Globus pallidus (tissue), 1 donor: ENCODE measurements at regions not wholly inside any gene's neighbourhood (a gene's known extent, or its start where the extent isn't known, plus 50 kb on each side); places are given as distances from the start of the nearest gene placed in this dataset.
A peak's percentile ranks its signal among the peaks of the same experiment; 100 is the strongest.

ENCODE experiments used
- DNase-seq: peaks from one replicate; pipeline ENCODE4 v3.0.0-alpha.2; 2015; ENCODE audit warnings: low spot score

- DNase-seq = no peak
These were observed 205.0 kb upstream of the ZNF462 start for GRCh38 chr9:106657926-106658325.

GRCh38 chr9:106668534-106668933, 194.4 kb upstream of the ZNF462 start:
- no peak for DNase-seq

- no peak for DNase-seq
These were observed 193.1 kb upstream of the ZNF462 start for GRCh38 chr9:106669835-106670234.

GRCh38 chr9:106670418-106670817, 192.5 kb upstream of the ZNF462 start:
- no peak for DNase-seq

GRCh38 chr9:106675780-106676179, 187.2 kb upstream of the ZNF462 start:
- no peak for DNase-seq

GRCh38 chr9:106677374-106677773, 185.6 kb upstream of the ZNF462 start:
- no peak for DNase-seq

GRCh38 chr9:106677830-106678229, 185.1 kb upstream of the ZNF462 start:
- no peak for DNase-seq

- DNase-seq = no peak
These were observed 184.7 kb upstream of the ZNF462 start for GRCh38 chr9:106678273-106678672.

GRCh38 chr9:106682420-106682819, 180.5 kb upstream of the ZNF462 start:
- DNase-seq = no peak

GRCh38 chr9:106683454-106683853, 179.5 kb upstream of the ZNF462 start:
- DNase-seq = no peak

GRCh38 chr9:106684940-106685695, 177.8 kb upstream of the ZNF462 start:
- no peak for DNase-seq

- DNase-seq = no peak
These were observed 173.9 kb upstream of the ZNF462 start for GRCh38 chr9:106689089-106689488.

- DNase-seq = no peak
These were observed 171.3 kb upstream of the ZNF462 start for GRCh38 chr9:106691627-106692026.

- no peak for DNase-seq
These were observed 169.4 kb upstream of the ZNF462 start for GRCh38 chr9:106693558-106693957.

- DNase-seq = no peak
These were observed 166.2 kb upstream of the ZNF462 start for GRCh38 chr9:106696804-106697203.

- no peak for DNase-seq
These were observed 165.6 kb upstream of the ZNF462 start for GRCh38 chr9:106697390-106697749.

- peak; percentile 60 for DNase-seq
These were observed 165.0 kb upstream of the ZNF462 start for GRCh38 chr9:106697750-106698502.

- DNase-seq = no peak
These were observed 162.3 kb upstream of the ZNF462 start for GRCh38 chr9:106700676-106701075.

- no peak for DNase-seq
These were observed 161.4 kb upstream of the ZNF462 start for GRCh38 chr9:106701611-106702010.

GRCh38 chr9:106704056-106704615, 158.8 kb upstream of the ZNF462 start:
- DNase-seq = no peak

- DNase-seq = no peak
These were observed 155.7 kb upstream of the ZNF462 start for GRCh38 chr9:106707291-106707690.

- DNase-seq = no peak
These were observed 155.1 kb upstream of the ZNF462 start for GRCh38 chr9:106707738-106708474.
